Loucy (cell line): ENCODE measurements at regions not wholly inside any gene's neighbourhood (a gene's known extent, or its start where the extent isn't known, plus 50 kb on each side); places are given as distances from the start of the nearest gene placed in this dataset.
"Not testable (repeated sequence)": the region's sequence is repeated elsewhere in the genome, so short reads cannot be mapped to it uniquely, and the experiment has no call there.

Experiments
- H2AFZ ChIP-seq: fragments of 200-600 bp; sonication (generic); 2 replicates; pipeline ENCODE4 v1.6.0; 2016; ENCODE audit warnings: antibody characterized with exemption, mild to moderate bottlenecking, low read length, moderate library complexity
- H3F3A ChIP-seq: fragments of 200-600 bp; 2 replicates; pipeline ENCODE4 v1.6.0; 2016; ENCODE audit warnings: antibody characterized with exemption, low read depth, mild to moderate bottlenecking
- H3K27me3 ChIP-seq: fragments of 200-600 bp; sonication (generic); 2 replicates; pipeline ENCODE4 v1.6.1; 2014; ENCODE audit warnings: low read length, mild to moderate bottlenecking; ENCODE audit not compliant: insufficient read depth, poor library complexity, severe bottlenecking
- H3K36me3 ChIP-seq: fragments of 200-600 bp; sonication (generic); 2 replicates; pipeline ENCODE4 v1.6.1; 2016; ENCODE audit warnings: low read length; ENCODE audit not compliant: insufficient read depth
- H3K4me1 ChIP-seq: fragments of 200-600 bp; sonication (generic); 2 replicates; pipeline ENCODE4 v1.5.1; 2014; ENCODE audit warnings: low read length, mild to moderate bottlenecking; ENCODE audit not compliant: insufficient read depth, poor library complexity, severe bottlenecking
- H3K4me2 ChIP-seq: fragments of 200-600 bp; sonication (generic); 2 replicates; pipeline ENCODE4 v1.6.0; 2014; ENCODE audit warnings: antibody characterized with exemption, low read length, low read depth, mild to moderate bottlenecking; ENCODE audit not compliant: poor library complexity, severe bottlenecking
- H3K4me3 ChIP-seq: fragments of 200-600 bp; sonication (generic); 2 replicates; pipeline ENCODE4 v1.5.1; 2014; ENCODE audit warnings: low read length, mild to moderate bottlenecking, mixed read lengths; ENCODE audit not compliant: poor library complexity, severe bottlenecking
- H3K79me2 ChIP-seq: fragments of 200-600 bp; sonication (generic); 2 replicates; pipeline ENCODE4 v1.6.1; 2014; ENCODE audit warnings: low read length; ENCODE audit not compliant: insufficient read depth
- H3K9ac ChIP-seq: fragments of 200-600 bp; sonication (generic); 2 replicates; pipeline ENCODE4 v1.6.0; 2014; ENCODE audit warnings: mild to moderate bottlenecking, low read depth, low read length, moderate library complexity; ENCODE audit not compliant: poor library complexity, severe bottlenecking
- H3K9me2 ChIP-seq: fragments of 200-600 bp; sonication (generic); replicated peaks from 2 replicates; pipeline ENCODE4 v1.6.1; 2016; ENCODE audit warnings: low read depth, low read length, mixed read lengths
- H3K9me3 ChIP-seq: fragments of 200-600 bp; sonication (generic); 2 replicates; pipeline ENCODE4 v1.6.1; 2014; ENCODE audit warnings: mild to moderate bottlenecking, antibody characterized with exemption, low read length, low read depth; ENCODE audit not compliant: insufficient read depth
- H4K20me1 ChIP-seq: fragments of 200-600 bp; sonication (generic); 2 replicates; pipeline ENCODE4 v1.6.0; 2014; ENCODE audit warnings: antibody characterized with exemption, low read length, mild to moderate bottlenecking; ENCODE audit not compliant: insufficient read depth, poor library complexity, severe bottlenecking
- CTCF ChIP-seq: fragments of 200-600 bp; sonication (generic); conservative IDR thresholded peaks from 2 replicates; pipeline ENCODE4 v1.5.1; 2014; ENCODE audit warnings: mild to moderate bottlenecking, antibody characterized with exemption, low read length
- EZH2phosphoT487 ChIP-seq: fragments of 200-600 bp; IDR thresholded peaks from 2 replicates; pipeline ENCODE4 v1.6.1; 2018; ENCODE audit warnings: antibody characterized with exemption, mild to moderate bottlenecking, moderate library complexity, borderline replicate concordance

GRCh38 chr4:13922459-13922858, 294.9 kb upstream of the BOD1L1 start:
- no peak for TF ChIP-seq EZH2phosphoT487
- TF ChIP-seq CTCF = no peak
- no peaks in the 10 kb centered on the region for H3K9me3 ChIP-seq
- no peak overlapping the region for H3K4me3 ChIP-seq
- no peak overlapping the region for H3K4me2 ChIP-seq
- no peak overlapping the region for H2AFZ ChIP-seq
- H3K4me1 ChIP-seq = peaks cover 10% of the 10 kb centered on the region
- H3K79me2 ChIP-seq = no peaks in the 10 kb centered on the region
- no peaks in the 10 kb centered on the region for H3F3A ChIP-seq
- no peaks in the 10 kb centered on the region for H4K20me1 ChIP-seq
- no peaks in the 10 kb centered on the region for H3K9me2 ChIP-seq
- no peak overlapping the region for H3K9ac ChIP-seq
- H3K27me3 ChIP-seq = no peaks in the 10 kb centered on the region
- no peaks in the 10 kb centered on the region for H3K36me3 ChIP-seq

- Histone ChIP-seq H3K4me2 (no peak overlapping the region), H3K9me3 (no peaks in the 10 kb centered on the region), H3K27me3 (no peaks in the 10 kb centered on the region), H3F3A (no peaks in the 10 kb centered on the region), H3K36me3 (no peaks in the 10 kb centered on the region), H3K9me2 (no peaks in the 10 kb centered on the region), H4K20me1 (no peaks in the 10 kb centered on the region), H3K79me2 (no peaks in the 10 kb centered on the region), H3K4me3 (no peak overlapping the region), H3K9ac (no peak overlapping the region), H2AFZ (no peak overlapping the region), H3K4me1 (peaks cover 10% of the 10 kb centered on the region)
- TF ChIP-seq EZH2phosphoT487 (no peak), CTCF (no peak)
Observed at GRCh38 chr4:13922873-13923645, 295.5 kb upstream of the BOD1L1 start.

- H3K4me1 ChIP-seq = peaks cover 10% of the 10 kb centered on the region
- not testable (repeated sequence) for H3K79me2 ChIP-seq, H3K27me3 ChIP-seq, H3K36me3 ChIP-seq, H3K4me2 ChIP-seq, H3K4me3 ChIP-seq, H3K9ac ChIP-seq, H3K9me3 ChIP-seq, H3F3A ChIP-seq, H3K9me2 ChIP-seq, H2AFZ ChIP-seq, H4K20me1 ChIP-seq
Observed at GRCh38 chr4:13924900-13925299, 297.4 kb upstream of the BOD1L1 start.

GRCh38 chr4:13928214-13928613, 300.7 kb upstream of the BOD1L1 start:
- H3K9ac ChIP-seq = no peak overlapping the region
- TF ChIP-seq EZH2phosphoT487 = no peak
- no peak for TF ChIP-seq CTCF
- H3K4me2 ChIP-seq = no peak overlapping the region
- H3F3A ChIP-seq = no peaks in the 10 kb centered on the region
- no peaks in the 10 kb centered on the region for H3K4me1 ChIP-seq
- H3K36me3 ChIP-seq = no peaks in the 10 kb centered on the region
- no peak overlapping the region for H2AFZ ChIP-seq
- H3K79me2 ChIP-seq = no peaks in the 10 kb centered on the region
- H4K20me1 ChIP-seq = no peaks in the 10 kb centered on the region
- no peak overlapping the region for H3K4me3 ChIP-seq
- H3K9me2 ChIP-seq = no peaks in the 10 kb centered on the region
- H3K9me3 ChIP-seq = no peaks in the 10 kb centered on the region
- no peaks in the 10 kb centered on the region for H3K27me3 ChIP-seq
